ENCODE measurements at regions not wholly inside any gene's neighbourhood (a gene's known extent, or its start where the extent isn't known, plus 50 kb on each side); places are given as distances from the start of the nearest gene placed in this dataset.

GRCh38 chr21:41583274-41583790, 75.4 kb upstream of the TMPRSS2 start:
- TF ChIP-seq EZH2 (IDR thresholded peaks at IDR 0.05; ENCODE audit: low read depth, low read length, severe bottlenecking) (no peak), POLR2A (IDR thresholded peaks at IDR 0.05; ENCODE audit: control extremely low read depth in 1 of 2, low read depth in 2 of 2, low read length in 2 of 2) (no peak), RAD21 (IDR thresholded peaks at IDR 0.05 in 1 of 2, conservative IDR thresholded peaks at IDR 0.05 in 1 of 2; ENCODE audit: low read depth in 2 of 2, low read length in 2 of 2) (no peak)

Data from H1 (cell line).